GM21528 (cell line): ENCODE measurements at regions not wholly inside any gene's neighbourhood (a gene's known extent, or its start where the extent isn't known, plus 50 kb on each side); places are given as distances from the start of the nearest gene placed in this dataset.
"Not testable (repeated sequence)": the region's sequence is repeated elsewhere in the genome, so short reads cannot be mapped to it uniquely, and the experiment has no call there.

Source experiments
- ATAC-seq: cut with Tn5 transposase; IDR thresholded peaks from one replicate; pipeline ENCODE4 v1.9.1; 2021; ENCODE audit warnings: mild to moderate bottlenecking, moderate library complexity; ENCODE audit not compliant: unreplicated experiment, low FRiP score

DNA sequence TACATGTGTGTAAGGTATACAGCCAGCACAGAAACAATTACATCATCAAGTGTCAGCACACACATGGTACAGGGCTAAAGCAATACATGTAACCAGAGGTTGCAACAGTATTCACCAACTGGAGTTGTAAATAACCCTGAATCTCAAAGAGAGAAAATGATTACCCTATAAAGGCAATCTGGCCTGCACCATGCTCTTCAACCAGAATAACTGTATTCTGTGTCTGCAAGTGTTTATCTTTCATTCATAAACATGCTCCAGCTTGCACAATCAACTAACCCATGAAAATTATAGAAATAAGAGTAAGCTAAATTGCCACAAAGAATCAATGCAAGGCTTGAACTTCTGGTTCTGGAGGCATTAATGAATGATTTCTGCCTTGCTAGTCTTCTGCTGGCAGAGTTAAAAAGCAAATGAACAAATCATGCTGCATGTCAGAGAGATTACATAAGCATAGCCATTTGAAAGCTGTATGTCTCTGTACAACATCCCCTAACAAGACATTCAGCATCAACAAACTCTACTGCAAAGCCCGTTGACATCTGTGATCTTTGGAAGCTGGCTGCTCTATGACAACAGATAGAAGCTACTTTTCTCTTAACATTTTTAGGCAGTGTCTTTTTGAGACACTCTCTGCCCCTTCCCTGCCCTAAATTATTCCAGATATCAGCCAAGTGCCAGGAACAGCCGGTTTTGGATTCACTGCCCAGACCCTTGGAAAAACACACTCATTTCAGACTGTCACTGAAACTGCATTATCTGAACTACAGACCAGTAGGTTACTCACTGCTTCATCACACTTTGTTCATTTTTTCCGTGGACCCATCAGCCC is 871.0 kb downstream of the OTOL1 start:
- no peak for ATAC-seq

DNA sequence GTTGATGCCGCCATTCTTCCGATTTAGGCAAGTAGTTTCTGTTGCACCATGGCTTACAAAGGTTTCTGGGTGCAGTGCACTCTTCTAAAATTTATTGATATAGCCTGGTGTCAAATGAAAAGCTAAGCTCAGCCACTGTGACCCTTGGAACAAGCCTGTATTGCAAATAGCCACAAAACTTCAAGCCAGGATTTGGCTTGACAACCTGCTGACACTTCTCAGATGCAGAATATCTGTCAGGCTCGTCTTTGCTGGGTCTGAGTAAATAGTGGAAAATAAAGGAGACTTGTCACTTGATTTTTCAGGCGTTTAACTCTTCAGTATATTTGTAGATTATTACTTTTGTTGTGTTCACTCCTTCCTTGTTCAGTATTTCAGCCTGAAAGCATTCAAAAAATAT is 871.8 kb downstream of the OTOL1 start:
- no peak for ATAC-seq

DNA sequence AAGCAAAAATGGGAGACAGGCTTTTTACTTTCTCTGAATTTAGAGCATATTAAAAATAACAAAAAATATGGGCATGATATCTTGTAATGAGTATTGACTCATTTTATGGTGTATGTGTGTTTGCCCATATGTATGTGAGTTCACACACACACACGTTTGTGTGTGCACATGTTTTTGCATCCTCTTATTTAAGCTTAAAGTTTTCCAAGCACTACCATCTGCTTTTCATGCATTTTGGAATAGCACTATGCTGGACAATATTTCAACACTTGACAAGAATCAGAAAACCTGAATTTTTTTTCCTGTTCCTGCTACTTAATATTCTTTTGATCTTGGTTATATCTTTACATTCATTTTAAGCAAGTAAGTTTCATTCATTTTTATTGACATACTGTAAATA is 872.7 kb downstream of the OTOL1 start:
- ATAC-seq = no peak

DNA sequence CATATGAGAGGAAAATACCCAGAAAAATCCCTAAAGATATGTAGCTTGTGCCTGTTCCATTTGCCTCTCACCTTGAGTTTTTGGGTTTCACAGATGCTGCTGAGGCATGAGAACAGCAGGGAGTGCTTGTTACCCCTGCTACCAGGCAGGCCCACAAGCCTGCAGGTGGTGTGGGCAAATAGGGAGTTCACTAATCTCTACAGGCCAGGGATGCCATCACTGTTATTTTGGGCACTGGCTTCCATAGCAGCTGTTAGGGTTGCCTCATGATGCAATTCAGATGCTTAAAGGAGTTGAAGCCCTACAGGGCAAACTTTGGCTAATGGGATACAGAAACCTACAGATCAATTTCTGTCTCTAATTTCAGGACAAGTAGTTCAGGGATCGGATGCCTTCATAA is 873.5 kb downstream of the OTOL1 start:
- no peak for ATAC-seq

DNA sequence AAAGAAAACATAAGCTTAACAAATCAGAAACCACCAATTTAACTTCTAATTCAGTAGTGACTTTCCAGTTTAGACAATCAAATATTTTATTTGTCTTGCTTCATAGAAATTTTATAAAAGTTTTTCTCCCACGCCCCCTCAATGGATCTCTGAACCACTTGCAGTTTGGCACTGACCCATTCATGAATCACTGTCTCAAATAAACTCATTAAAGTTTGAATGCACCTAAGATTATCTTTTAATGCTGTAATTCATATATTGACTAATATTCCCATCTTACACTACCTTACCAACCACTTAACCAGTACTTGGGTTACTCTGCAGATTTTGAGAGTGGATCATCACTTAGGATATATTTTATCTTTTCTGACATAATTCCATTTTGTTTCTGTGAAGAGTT is 880.2 kb downstream of the OTOL1 start:
- ATAC-seq = no peak

DNA sequence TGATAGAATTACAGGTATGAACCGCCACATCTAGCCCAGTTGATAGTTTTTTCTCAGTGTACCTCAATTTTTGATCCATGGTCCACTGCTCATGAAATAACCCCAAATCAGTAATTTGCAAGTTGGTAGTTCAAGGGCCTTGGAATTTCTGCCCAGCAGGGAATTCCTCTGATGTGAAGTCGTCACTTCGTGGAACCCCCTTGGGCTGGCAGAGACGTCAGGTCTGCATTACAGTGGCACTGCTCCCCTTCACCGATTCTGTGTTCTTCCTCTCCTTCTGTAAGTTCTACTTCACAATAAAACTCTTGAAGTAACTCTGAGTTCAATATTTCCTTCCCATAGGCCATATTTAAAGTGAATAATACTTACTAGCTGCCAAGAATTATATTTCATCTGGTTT is 881.0 kb downstream of the OTOL1 start:
- ATAC-seq = no peak

DNA sequence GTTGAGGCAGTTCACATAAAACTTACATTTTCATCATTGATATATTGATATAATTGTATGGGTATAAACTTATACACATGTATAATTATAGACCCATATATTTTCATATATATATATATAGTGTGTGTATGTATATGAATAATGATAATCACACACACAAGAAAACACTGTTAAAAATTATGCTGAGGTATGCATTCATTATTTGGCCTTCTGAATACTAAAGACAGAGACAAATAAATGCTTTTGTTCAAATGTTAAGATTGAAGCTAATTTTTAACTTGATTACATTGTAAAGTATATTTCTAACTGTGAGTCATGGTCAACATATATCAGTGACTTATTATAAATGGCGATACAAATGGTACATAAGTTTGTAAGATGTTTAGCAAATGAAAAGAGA is 888.8 kb downstream of the OTOL1 start:
- ATAC-seq = no peak

DNA sequence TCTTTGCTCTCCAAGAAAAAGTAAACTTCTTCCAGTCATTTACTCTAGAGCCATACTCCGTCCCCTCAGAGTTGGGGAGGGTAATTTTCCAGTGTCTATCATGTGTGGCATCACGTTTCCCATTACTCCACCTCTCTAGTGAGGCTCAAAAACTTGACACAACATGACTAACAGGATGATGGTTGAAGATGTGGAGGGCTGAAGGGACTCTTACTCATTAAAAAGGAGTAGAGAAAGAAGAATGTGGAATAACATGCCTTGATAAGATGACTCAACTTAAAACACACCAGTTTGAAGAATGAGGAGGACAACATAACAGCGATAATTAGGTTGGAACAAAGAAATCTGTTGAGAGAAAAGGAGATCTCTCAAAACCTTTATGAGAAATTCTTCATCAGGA is 894.3 kb downstream of the OTOL1 start:
- no peak for ATAC-seq

DNA sequence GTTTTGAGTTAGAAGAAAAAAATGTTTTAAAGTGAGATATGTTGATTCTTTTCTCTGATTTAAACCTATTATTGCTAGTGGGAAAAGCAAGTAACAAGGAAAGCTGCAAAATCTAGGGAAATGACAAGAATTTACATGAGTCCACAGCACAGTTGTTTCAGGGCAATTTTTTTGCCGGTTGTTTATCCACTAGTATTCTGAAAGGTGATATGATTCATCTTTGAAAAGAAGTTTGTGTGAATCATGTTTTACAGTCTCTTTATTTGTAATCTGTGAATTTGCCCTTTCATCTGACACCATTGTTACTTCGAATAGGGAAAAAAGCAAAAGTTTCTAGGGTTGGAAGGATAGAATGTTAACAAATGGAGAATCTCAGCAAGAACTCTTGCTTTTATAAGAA is 894.7 kb downstream of the OTOL1 start:
- ATAC-seq = no peak

DNA sequence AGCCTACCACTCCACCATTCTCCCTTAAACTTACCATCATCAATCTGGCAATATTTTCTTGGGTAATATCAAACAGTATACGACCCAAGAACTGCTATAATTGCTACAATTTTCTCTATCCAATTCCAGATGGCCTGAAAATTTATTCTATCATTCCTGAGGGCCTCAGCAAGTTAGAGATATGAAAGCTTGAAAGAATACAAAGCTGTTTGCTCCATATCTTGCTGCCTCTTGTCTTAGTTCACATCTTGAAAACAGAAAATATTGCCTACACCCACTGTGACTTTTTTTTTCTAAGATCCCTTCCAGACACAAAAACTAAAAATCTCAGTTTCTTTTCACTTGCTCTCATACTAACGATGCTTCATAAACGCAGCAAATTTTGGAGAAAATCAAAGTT is 898.9 kb downstream of the OTOL1 start:
- no peak for ATAC-seq

DNA sequence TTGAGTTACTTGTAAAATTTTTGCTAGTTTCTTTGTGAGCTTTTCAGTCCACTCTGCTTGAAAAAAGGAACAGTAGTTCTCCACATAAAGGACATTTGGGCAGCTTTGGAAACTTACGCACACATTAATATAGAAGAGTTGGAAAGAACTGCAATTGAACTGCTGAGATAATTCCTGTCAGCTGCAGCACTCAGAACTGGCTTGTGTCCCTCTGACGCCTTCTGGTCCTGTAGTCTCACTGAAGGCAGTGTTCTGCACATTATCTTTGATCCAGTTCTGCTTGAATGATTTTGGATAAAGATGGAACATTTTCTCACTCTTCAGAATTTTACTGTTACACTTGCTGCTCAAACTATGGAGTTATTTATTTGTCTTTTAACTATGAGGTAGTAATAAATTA is 901.9 kb downstream of the OTOL1 start:
- ATAC-seq = no peak

DNA sequence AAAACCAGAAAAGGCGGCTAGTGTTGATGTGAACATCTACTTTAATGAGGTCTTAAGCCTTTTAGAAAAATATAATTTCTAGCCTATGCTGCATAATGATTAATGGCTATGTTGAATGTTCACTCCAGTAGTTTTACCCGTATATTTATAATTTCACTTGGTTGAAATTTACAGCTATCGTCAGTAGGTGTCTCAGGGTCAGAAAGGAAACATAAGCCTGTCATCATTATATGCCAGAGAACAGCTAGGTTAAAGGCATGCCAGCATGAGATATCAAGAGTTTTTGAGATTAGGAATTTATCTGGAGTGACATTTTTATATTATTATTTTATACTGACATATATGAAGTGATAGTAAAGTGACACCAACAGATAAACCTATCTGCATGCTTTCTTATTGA is 904.1 kb downstream of the OTOL1 start:
- no peak for ATAC-seq

DNA sequence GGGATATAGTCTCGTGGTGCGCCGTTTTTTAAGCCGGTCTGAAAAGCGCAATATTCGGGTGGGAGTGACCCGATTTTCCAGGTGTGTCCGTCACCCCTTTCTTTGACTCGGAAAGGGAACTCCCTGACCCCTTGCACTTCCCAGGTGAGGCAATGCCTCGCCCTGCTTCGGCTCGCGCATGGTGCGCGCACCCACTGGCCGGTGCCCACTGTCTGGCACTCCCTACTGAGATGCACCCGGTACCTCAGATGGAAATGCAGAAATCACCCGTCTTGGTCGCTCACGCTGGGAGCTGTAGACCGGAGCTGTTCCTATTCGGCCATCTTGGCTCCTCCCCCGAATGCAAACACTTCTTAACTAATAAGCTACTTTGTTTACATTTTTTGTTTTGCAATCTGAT is 914.9 kb downstream of the OTOL1 start:
- ATAC-seq = not testable (repeated sequence)

DNA sequence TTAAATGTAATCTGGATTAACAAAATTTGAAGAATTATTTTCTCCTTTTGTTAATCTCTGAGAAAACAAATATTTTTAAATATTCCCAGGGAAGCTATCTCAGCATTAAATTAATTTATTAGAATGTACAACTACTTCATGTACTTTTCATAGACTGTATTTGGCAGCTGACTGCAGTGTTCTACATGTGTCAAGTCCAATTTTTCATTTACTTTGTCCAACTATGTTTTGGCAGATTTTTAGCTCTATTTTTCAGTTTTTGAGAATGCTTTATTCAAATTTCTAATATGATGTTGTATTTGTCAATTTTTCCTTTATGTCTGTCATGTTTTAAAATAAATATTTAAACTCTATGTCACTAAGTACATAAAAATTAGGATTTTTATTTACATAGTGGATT is 925.1 kb downstream of the OTOL1 start:
- ATAC-seq = no peak

DNA sequence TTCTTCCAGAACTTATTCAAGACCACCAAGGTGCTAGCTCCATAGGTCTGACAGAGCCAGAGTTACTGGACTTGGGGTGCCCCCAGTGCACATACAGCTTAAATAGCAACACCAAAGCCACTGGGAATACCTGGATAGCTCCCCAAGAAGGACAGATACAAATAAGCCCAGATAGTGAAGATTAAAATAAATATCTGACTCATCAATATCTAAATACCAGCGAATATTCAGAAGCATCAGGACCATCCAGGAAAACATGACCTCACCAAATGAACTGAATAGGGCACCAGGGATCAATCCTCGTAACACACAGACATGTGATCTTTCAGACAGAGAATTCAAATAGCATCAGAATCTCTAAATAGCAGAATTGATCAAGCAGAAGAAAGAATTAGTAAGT is 931.6 kb downstream of the OTOL1 start:
- ATAC-seq = no peak

DNA sequence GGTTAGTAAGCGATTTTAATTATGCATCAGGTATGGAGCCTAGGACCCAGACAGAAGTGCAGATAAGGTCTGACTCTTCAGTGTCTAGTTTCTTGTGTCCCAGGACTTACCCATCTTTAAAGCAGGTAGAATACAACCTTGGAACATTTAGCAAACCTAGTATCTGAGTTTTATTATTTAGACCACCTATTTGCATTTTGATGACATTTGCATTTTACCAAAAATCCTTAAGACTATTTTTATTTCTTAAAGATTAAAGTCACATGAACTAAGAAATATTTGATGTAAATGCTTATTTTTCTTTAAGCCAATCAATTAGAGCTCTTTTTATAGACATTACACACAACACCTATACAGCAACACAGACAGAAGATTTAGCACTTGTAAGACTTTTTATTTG is 939.1 kb downstream of the OTOL1 start:
- no peak for ATAC-seq

DNA sequence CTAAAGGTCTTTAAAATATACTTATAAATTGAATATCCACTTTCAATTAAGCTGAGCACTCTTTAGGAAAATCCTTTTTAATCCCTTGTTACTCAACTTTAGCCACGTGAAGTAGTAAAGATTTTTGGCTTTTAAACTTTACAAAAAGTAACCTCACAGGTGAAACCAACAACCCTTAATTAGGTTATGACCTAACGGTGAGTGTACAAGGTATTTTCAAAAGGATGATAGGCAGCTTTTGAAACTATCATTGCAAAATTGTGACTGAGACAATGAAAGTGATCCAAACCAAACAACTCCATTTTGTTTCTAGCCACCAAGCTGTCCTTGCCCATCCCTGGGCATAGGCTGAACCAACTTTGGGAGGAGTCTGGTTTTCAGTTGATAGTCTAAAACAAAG is 940.2 kb downstream of the OTOL1 start:
- no peak for ATAC-seq

DNA sequence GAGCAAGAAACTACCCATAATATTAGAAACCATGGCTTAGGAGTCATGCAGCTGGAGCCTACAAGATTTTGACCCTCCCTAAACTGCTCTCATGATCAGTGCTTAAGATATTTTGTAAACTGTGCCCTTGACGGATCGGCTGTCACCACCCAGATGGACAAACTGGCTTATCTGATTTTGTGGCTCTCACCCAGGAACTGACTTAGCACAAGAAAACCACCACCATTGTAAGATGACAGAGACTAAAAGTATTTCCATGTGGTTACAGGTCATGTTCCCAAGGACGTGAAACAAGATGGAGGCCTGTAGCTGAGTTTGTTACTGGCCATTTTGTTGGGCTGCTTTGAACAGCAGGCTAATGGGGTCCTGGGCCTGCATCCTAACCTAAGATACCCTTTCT is 940.9 kb downstream of the OTOL1 start:
- ATAC-seq = no peak

DNA sequence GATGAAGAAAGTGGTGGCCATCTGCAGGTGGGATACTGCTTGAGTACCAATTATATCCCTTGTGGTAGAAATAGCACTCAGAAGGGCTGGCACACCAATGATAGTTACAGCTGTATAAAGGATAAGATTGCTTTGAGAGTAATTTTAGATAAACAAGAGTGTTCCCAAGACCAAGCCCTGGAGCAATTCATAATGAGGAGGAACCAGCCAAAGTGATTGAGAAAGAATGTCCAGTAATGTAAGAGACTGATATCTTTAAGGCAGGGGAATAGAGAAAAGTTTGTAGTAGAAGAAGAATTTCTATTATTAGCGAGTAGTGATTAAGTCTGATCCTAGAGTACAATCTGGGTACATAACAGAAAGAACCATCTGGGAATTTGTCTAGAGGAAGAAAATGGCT is 945.1 kb downstream of the OTOL1 start:
- no peak for ATAC-seq

DNA sequence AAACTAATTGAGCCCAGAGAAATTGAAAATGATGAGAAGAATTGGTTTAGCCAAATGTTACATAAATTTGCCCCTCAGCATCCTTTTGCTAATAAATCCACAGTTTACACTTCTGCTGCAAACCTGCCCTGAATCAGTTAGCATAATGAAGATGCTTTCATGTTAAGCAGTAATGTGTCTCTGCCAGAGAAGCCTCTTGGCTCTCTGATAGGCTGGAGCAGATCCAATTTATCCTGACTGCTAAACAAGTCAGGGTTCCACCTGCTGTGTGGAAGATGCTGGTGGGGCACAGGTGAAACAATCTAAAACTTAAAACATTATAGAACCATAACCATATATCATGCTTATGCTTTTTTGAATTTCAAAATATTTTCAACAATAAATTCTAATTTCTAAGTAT is 946.8 kb downstream of the OTOL1 start:
- no peak for ATAC-seq

DNA sequence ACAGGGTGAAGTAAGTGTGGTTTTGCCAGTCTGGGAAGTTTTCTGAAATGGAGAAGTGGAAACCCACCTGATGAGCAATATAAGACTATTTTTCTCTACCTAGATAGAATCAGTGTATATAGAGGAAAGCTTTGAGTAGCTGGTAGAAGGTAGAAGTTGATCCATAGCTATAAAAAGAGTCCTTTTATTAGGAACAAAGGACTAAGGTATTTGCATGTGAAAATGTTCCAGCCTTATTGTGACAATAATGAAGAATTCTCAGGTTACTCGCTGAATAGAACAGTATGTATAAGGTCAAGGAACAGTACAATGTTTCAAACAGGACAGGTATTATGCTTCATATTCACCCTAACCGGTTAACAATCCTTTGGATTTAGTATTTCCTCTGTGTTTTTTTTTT is 972.2 kb downstream of the OTOL1 start:
- ATAC-seq = no peak

DNA sequence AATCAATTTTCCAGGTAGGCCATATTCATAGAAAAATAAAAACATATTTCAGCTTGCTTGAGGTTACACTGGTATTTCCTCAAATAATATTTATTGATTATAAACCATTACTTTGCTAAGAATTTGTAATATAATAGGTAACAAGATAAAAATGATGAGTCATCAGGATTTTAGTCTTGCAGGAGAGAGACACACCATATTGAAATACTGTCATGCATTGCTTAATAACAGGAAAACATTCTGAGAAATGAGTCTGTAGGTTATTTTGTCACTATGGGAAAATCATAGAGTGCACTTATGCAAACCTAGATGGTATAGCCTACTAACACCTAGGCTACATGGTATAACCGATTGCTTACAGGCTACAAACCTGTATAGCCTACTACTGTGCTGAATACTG is 990.5 kb downstream of the OTOL1 start:
- ATAC-seq = no peak

DNA sequence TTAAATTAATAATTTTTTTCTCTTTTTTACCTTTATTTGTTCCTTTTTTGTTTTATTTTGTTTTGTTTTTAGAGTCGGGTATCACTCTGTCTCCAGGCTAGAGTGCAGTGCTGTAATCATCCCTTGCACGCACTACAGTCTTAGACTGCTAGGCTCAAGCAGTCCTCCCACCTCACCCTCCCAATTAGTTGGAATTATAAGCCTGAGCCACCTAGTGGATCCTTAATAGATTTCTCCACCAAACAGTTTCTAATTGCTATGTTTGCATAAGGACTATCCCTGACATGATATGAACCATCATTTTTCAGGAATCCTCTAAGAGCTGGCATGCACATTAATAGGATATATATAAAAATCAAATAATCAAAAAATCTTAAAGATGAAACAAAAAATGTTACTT is 993.2 kb downstream of the OTOL1 start:
- ATAC-seq = no peak
